ENCODE measurements at regions not wholly inside any gene's neighbourhood (a gene's known extent, or its start where the extent isn't known, plus 50 kb on each side); places are given as distances from the start of the nearest gene placed in this dataset.

- H3K27ac Mint-ChIP-seq, result no peak overlapping the region
Observed at GRCh38 chr1:229218612-229219025, 52.3 kb upstream of the RAB4A start.

GRCh38 chr1:229220163-229220846, 50.6 kb upstream of the RAB4A start:
- ATAC-seq (no peak), DNase-seq (ENCODE audit: low spot score in 2 of 2) (no peak)
- Mint-ChIP-seq H3K27ac (no peak overlapping the region), H3K4me1 (no peaks in the 10 kb centered on the region), H3K36me3 (no peaks in the 10 kb centered on the region), H3K4me3 (no peak overlapping the region), H3K9me3 (no peaks in the 10 kb centered on the region)

More at GRCh38 chr1:229218612-229219025, 52.3 kb upstream of the RAB4A start:
- no peak for DNase-seq (ENCODE audit: low spot score in 2 of 2)
- no peaks in the 10 kb centered on the region for H3K4me1 Mint-ChIP-seq
- no peak for ATAC-seq
- H3K9me3 Mint-ChIP-seq, result no peaks in the 10 kb centered on the region
- H3K4me3 Mint-ChIP-seq, result no peak overlapping the region
- no peaks in the 10 kb centered on the region for H3K36me3 Mint-ChIP-seq

GRCh38 chr1:229221106-229222019, 49.5 kb upstream of the RAB4A start:
- DNase-seq (ENCODE audit: low spot score in 2 of 2) (no peak), ATAC-seq (no peak)
- no peaks in the 10 kb centered on the region for H3K36me3 Mint-ChIP-seq
- H3K4me3 Mint-ChIP-seq, result no peak overlapping the region
- H3K9me3 Mint-ChIP-seq, result no peaks in the 10 kb centered on the region
- no peaks in the 10 kb centered on the region for H3K4me1 Mint-ChIP-seq
- H3K27ac Mint-ChIP-seq, result no peak overlapping the region

Data from stimulated activated effector memory CD8-positive, alpha-beta T cell treated with anti-CD3 and anti-CD28 coated beads, Interleukin-12 subunit alpha, Interleukin-12 subunit beta, amount 100 ng/mL, for 72 hours (primary cell).